Naive B cell (primary cell): ENCODE measurements at regions not wholly inside any gene's neighbourhood (a gene's known extent, or its start where the extent isn't known, plus 50 kb on each side); places are given as distances from the start of the nearest gene placed in this dataset.

Experiments
- ATAC-seq, 2 donors: fragments of 150-1000 bp; cut with Tn5 transposase; 2 replicates each; pipeline ENCODE4 v1.10.0; 2021; ENCODE audit warnings: low read depth in 2 of 2, mild to moderate bottlenecking in 2 of 2, moderate library complexity in 2 of 2
- DNase-seq: peaks from one replicate; pipeline ENCODE4 v3.0.0; 2022
- H3K27ac Mint-ChIP-seq, 6 donors: one replicate each; pipeline ENCODE4 v1.8.0; 2020 to 2022; ENCODE audit warnings: mild to moderate bottlenecking in 6 of 6, mixed read lengths in 6 of 6, moderate library complexity in 5 of 6, inconsistent platforms in 2 of 6
- H3K27me3 Mint-ChIP-seq, 3 donors: one replicate each; pipeline ENCODE4 v1.8.0; 2021 to 2022; ENCODE audit warnings: mixed read lengths in 3 of 3, mild to moderate bottlenecking in 1 of 3
- H3K36me3 Mint-ChIP-seq, 2 donors: one replicate each; pipeline ENCODE4 v1.8.0; 2020 to 2022; ENCODE audit warnings: mixed read lengths in 2 of 2, inconsistent platforms in 1 of 2, mild to moderate bottlenecking in 1 of 2
- H3K4me1 Mint-ChIP-seq, 3 donors: one replicate each; pipeline ENCODE4 v1.8.0; 2020 to 2022; ENCODE audit warnings: mixed read lengths in 3 of 3, inconsistent platforms in 1 of 3, mild to moderate bottlenecking in 1 of 3, moderate library complexity in 1 of 3
- H3K4me3 Mint-ChIP-seq, 8 donors: one replicate each; pipeline ENCODE4 v1.8.0; 2020 to 2022; ENCODE audit warnings: mild to moderate bottlenecking in 8 of 8, mixed read lengths in 8 of 8, moderate library complexity in 8 of 8, inconsistent platforms in 2 of 8
- H3K9me3 Mint-ChIP-seq, 7 donors: one replicate each; pipeline ENCODE4 v1.8.0; 2020 to 2022; ENCODE audit warnings: mixed read lengths in 7 of 7, mild to moderate bottlenecking in 5 of 7, inconsistent platforms in 2 of 7, moderate library complexity in 1 of 7

DNA sequence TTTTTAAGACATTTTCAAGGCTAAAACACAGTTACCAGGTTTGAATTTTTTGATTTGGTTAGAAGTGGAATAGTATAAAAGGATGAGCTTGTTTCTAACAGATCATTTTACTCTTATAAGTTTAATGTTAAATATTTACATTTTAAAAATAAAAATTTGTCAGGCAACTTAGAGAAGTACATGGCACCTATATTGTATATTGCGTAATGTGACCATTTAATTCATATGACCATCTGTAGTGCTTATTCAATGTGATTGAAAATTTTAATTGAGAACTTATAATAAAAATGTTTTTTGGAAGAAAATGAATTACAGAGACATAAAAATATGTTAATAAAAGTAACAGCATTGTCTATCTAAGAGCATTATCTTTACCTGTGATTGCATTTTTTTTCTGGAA is 1632.4 kb downstream of the RPA4 start:
- Mint-ChIP-seq H3K27me3 (no peaks in the 10 kb centered on the region), H3K4me1 (no peaks in the 10 kb centered on the region), H3K4me3 (no peak overlapping the region), H3K27ac (no peak overlapping the region), H3K36me3 (no peaks in the 10 kb centered on the region), H3K9me3 (peaks cover 0 to 6% (median 0%) of the 10 kb centered on the region in 7 donors)
- ATAC-seq (no peak), DNase-seq (no peak)

- ATAC-seq = no peak
- no peak overlapping the region for H3K27ac Mint-ChIP-seq
- H3K4me1 Mint-ChIP-seq = no peaks in the 10 kb centered on the region
- H3K9me3 Mint-ChIP-seq = peaks cover 0 to 4% (median 2%) of the 10 kb centered on the region in 7 donors
- H3K27me3 Mint-ChIP-seq = no peaks in the 10 kb centered on the region
- no peak for DNase-seq
- no peaks in the 10 kb centered on the region for H3K36me3 Mint-ChIP-seq
- no peak overlapping the region for H3K4me3 Mint-ChIP-seq
Observed at GRCh38 chrX:98523026-98523425, 1639.3 kb downstream of the RPA4 start.

GRCh38 chrX:98523521-98523920 is 1639.8 kb downstream of the RPA4 start:
- Mint-ChIP-seq H3K4me3 (no peak overlapping the region), H3K27me3 (no peaks in the 10 kb centered on the region), H3K27ac (no peak overlapping the region), H3K9me3 (peaks cover 0 to 7% (median 5%) of the 10 kb centered on the region in 7 donors), H3K36me3 (no peaks in the 10 kb centered on the region), H3K4me1 (no peaks in the 10 kb centered on the region)
- ATAC-seq = no peak
- no peak for DNase-seq

DNA sequence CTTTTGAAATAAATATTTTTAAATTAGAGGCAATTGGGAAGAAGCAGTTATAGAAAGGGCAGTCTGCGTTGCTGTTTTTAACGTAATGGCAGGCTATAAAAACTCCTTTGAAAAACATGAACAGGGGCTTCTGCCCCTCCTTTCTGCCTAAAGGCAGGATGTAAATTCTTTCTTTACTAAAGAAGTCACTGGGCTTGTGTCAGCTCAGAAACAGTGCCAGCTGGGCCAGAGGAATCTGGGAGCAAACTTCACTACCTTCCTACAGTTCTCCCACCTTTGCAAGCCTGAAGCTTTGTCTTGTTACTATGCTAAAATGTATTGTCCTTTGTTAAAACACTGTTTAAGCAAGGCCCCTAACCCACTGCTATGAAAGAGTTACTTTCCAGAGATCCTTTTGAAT is 1664.8 kb downstream of the RPA4 start:
- no peak for ATAC-seq
- Mint-ChIP-seq H3K9me3 (peaks cover 0 to 15% (median 5%) of the 10 kb centered on the region in 7 donors), H3K27ac (no peak overlapping the region), H3K27me3 (no peaks in the 10 kb centered on the region), H3K4me3 (no peak overlapping the region), H3K36me3 (no peaks in the 10 kb centered on the region), H3K4me1 (no peaks in the 10 kb centered on the region)
- DNase-seq = no peak

GRCh38 chrX:98568795-98569194 is 1685.1 kb downstream of the RPA4 start:
- no peak overlapping the region for H3K4me3 Mint-ChIP-seq
- DNase-seq (no peak), ATAC-seq (no peak)
- H3K36me3 Mint-ChIP-seq = no peaks in the 10 kb centered on the region
- H3K27me3 Mint-ChIP-seq = no peaks in the 10 kb centered on the region
- no peak overlapping the region for H3K27ac Mint-ChIP-seq
- peaks cover 0 to 4% (median 0%) of the 10 kb centered on the region in 7 donors for H3K9me3 Mint-ChIP-seq
- no peaks in the 10 kb centered on the region for H3K4me1 Mint-ChIP-seq

DNA sequence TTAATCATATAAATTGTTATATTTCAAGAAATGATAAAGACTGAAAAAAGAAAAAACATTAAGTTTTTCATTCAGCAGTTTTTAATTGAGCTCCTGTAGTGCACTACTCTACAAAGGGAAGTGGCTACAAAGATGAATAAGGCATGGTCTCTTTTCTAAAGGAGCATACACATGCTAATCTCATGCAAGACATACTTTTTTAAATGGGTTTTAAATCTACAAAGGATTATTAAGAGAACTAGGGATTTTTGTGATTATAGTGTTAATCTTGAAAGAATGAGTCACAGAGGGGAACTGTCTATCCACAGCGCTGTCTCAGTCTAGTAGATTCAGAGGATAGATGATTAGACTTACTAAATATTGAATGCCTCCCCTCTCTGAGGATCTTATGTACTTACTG is 1722.2 kb downstream of the RPA4 start:
- H3K27me3 Mint-ChIP-seq = no peaks in the 10 kb centered on the region
- H3K9me3 Mint-ChIP-seq = peaks cover 0 to 4% (median 2%) of the 10 kb centered on the region in 7 donors
- H3K4me1 Mint-ChIP-seq = no peaks in the 10 kb centered on the region
- ATAC-seq (no peak), DNase-seq (no peak)
- no peaks in the 10 kb centered on the region for H3K36me3 Mint-ChIP-seq
- H3K4me3 Mint-ChIP-seq = no peak overlapping the region
- H3K27ac Mint-ChIP-seq = no peak overlapping the region

DNA sequence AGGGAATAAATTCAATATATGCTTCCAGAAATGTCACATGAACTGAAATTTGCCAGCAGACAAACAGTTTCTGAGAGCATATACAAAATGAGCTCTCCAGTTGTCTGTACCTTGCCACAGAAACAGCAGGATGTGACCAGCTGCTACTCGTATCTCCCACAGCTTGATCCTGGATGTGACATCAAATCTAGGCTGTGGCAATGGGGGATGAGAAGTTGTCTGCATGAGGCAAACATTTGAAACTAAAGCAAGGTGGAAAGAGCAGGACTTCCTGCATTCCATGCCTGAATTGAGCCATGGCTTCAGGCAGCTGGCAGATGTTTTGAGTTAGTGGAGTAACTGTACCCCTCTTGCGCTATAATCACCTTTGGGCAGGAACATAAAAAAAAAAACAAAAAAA is 1724.0 kb downstream of the RPA4 start:
- no peak overlapping the region for H3K4me3 Mint-ChIP-seq

GRCh38 chrX:98627645-98628044 is 1743.9 kb downstream of the RPA4 start:
- no peaks in the 10 kb centered on the region for H3K36me3 Mint-ChIP-seq
- ATAC-seq (no peak), DNase-seq (no peak)
- no peak overlapping the region for H3K27ac Mint-ChIP-seq
- H3K4me1 Mint-ChIP-seq = no peaks in the 10 kb centered on the region
- peaks cover 0 to 2% (median 0%) of the 10 kb centered on the region in 7 donors for H3K9me3 Mint-ChIP-seq
- no peak overlapping the region for H3K4me3 Mint-ChIP-seq
- H3K27me3 Mint-ChIP-seq = no peaks in the 10 kb centered on the region

More for the DNA sequence above, 1724.0 kb downstream of the RPA4 start:
- Mint-ChIP-seq H3K27me3 (no peaks in the 10 kb centered on the region), H3K27ac (no peak overlapping the region), H3K36me3 (no peaks in the 10 kb centered on the region), H3K9me3 (peaks cover 0 to 4% (median under 1%) of the 10 kb centered on the region in 7 donors), H3K4me1 (no peaks in the 10 kb centered on the region)
- ATAC-seq = no peak
- no peak for DNase-seq

GRCh38 chrX:98637451-98637850 is 1753.7 kb downstream of the RPA4 start:
- Mint-ChIP-seq H3K4me3 (no peak overlapping the region), H3K36me3 (no peaks in the 10 kb centered on the region), H3K9me3 (peaks cover 4 to 32% (median 5%) of the 10 kb centered on the region in 7 donors), H3K27me3 (no peaks in the 10 kb centered on the region), H3K4me1 (no peaks in the 10 kb centered on the region), H3K27ac (no peak overlapping the region)
- ATAC-seq = no peak
- DNase-seq = no peak

DNA sequence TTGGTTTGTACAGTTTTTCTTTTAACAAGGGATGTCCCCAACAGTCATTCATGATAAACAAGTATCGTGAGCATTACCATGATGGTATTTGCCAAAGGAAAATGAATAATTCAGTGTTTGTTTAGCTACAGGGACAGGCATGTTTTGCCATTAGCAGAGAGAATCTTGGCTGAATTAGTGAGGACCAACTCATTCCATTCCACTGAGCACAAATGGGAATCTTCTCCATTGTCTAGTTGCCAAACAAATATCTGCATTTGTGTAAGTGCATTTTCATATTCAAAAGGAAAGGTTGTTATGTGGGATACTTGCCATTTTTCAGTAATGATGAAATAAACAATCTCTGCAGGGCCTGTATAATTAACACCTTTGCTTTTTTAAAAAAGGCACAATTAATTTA is 1762.6 kb downstream of the RPA4 start:
- H3K4me1 Mint-ChIP-seq = no peaks in the 10 kb centered on the region
- H3K9me3 Mint-ChIP-seq = peaks cover 0 to 2% (median 0%) of the 10 kb centered on the region in 7 donors
- H3K27ac Mint-ChIP-seq = no peak overlapping the region
- H3K36me3 Mint-ChIP-seq = no peaks in the 10 kb centered on the region
- DNase-seq (no peak), ATAC-seq (no peak)
- H3K4me3 Mint-ChIP-seq = no peak overlapping the region
- H3K27me3 Mint-ChIP-seq = no peaks in the 10 kb centered on the region

DNA sequence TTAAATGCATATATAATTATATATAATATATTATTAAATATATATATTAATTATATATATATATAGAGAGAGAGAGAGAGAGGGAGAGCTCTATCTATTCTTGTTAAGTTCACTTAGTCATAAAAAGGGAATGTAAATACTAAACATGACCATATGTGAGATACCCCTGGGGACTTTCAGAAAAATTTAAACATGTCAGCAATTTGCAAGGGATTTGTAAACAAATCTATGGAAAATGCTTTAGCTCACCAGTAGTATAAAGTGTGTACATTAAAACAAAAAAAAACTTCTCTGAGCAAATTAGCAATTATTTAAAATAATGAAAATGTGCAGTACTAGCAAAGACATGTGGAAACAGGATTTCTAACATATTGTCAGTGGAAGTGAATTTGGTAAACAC is 1755.5 kb downstream of the PCDH19 start:
- no peak for DNase-seq
- no peak overlapping the region for H3K27ac Mint-ChIP-seq
- ATAC-seq = no peak
- no peaks in the 10 kb centered on the region for H3K4me1 Mint-ChIP-seq
- H3K4me3 Mint-ChIP-seq = no peak overlapping the region
- H3K36me3 Mint-ChIP-seq = no peaks in the 10 kb centered on the region
- H3K9me3 Mint-ChIP-seq = peaks cover 0 to 6% (median 1%) of the 10 kb centered on the region in 7 donors
- H3K27me3 Mint-ChIP-seq = no peaks in the 10 kb centered on the region
